NCI-H1417 (cell line): ENCODE measurements at regions not wholly inside any gene's neighbourhood (a gene's known extent, or its start where the extent isn't known, plus 50 kb on each side); places are given as distances from the start of the nearest gene placed in this dataset.
"Not testable (repeated sequence)": the region's sequence is repeated elsewhere in the genome, so short reads cannot be mapped to it uniquely, and the experiment has no call there.

Source experiments
- DNase-seq, 3 experiments: peaks; one replicate each; lab custom pipeline; 2025; lab: John Stamatoyannopoulos, UW

DNA sequence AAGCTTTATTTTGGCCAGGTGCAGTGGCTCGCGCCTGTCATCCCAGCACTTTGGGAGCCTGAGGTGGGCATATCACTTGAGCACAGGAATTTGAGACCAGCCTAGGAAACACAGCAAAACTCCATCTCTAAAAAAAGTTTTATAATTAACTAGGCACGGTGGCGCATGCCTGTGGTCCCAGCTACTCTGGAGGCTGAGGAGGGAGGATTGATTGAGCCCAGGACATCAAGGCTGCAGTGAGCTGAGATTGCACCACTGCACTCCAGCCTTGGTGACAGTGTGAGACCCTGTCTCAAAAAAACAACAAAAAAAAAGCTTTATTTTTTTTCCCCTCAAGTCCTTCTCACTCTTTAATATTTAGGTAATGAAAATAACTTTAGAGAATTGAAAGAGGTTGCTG lies 100.8 kb upstream of the CMC1 start:
- DNase-seq, result no peak

DNA sequence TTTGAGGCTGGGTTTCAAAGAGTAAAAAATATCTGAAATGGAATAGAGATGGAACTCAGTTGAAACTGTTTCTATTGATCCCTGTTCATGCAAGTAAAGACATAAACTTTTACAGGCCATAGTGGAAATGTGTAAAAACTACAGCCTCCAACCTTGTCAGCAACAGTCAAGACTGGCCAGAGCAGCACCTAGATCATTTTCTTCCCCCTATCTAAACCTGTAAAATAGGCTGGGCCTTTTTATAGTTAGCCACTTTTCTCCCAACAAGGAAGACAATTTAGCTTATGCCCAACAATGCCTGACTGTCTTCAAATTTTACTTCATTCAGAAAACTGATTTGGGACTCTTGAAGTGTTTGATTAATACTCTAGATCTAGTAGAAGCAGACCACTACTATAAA lies 91.5 kb upstream of the CMC1 start:
- no peak for DNase-seq

DNA sequence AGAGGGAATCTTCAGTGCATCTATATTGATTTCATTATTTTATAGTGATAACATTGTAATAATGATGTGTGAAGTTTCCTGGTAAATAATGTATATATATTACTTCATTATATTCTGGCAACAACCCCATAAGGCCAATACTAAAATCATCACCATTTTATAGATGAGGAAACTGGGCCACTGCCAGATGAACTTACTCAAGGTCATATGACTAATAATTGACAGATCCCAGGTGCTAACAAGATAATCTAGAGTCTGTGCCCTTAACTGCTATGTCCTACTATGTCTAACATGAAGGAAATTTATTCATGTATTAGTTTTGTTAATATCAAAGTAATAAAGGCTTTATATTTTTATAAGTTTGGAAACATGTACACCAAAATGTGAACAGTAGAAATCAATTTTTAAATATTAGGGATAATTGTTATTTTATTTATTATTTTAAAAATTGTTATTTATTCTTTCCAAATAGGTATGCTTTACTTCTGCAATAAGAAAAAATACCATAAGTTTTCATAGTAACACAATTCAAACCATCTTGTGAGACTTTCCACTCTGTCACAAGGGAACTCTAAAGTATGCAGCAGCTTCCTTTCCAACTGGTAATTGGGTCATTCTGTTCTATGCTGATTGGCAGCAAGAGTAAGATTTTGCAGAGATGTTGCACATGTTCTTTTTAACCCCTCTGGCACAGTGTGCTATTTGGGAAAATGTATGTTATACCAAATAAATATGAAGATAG lies 90.8 kb upstream of the CMC1 start:
- DNase-seq, result no peak

DNA sequence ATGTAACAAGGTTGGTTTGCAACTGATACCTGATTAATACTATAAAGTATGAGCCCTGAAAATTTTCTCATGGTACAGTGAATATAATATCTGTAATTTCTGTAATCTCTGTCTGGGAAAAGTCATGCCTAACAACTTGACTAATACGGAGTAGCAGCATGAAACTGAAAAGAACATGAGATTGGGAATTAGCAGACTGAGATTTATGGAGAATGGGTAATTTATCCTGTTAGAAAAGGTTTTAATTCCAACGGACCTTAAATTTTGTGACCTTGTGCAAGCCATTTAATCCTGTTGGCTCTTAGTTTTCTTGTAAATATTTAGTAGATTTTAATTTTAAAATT lies 90.2 kb upstream of the CMC1 start:
- DNase-seq, result no peak

GRCh38 chr3:28151608-28152228 lies 89.7 kb upstream of the CMC1 start:
- DNase-seq, result no peak

- no peak for DNase-seq
These were observed 85.8 kb upstream of the CMC1 start for GRCh38 chr3:28155631-28156030.

DNA sequence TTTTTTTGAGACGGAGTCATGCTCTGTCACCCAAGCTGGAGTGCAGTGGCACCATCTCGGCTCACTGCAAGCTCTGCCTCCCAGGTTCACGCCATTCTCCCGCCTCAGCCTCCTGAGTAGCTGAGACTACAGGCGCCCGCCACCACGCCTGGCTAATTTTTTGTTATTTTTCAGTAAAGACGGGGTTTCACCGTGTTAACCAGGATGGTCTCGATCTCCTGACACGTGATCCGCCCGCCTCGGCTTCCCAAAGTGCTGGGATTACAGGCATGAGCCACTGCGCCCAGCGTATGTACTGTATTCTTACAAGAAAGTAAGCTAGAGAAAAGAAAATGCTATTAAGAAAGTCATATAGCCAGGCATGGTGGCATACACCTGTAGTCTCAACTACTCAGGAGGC lies 84.8 kb upstream of the CMC1 start:
- DNase-seq, result not testable (repeated sequence)

GRCh38 chr3:28171962-28172361 lies 69.5 kb upstream of the CMC1 start:
- no peak for DNase-seq

DNA sequence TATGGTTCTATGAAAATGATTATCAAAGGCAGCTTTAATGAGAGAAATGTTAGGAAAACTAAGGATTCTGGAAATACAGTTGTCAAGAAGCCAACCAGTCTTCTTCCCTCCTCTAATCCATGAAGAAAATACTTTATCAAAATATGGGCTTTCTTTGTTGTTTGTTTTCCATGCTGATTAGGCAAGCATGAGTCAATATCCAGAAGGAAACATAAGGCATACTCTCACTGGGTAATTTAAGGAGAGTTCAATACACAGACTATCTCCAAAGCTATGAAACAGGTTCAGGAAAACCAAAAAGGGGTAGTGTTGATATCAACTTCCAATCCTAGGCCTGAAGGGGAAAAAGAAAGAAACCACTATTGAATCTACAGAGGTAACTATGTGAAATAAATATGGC lies 68.7 kb upstream of the CMC1 start:
- DNase-seq, result no peak

GRCh38 chr3:28173836-28174235 lies 67.6 kb upstream of the CMC1 start:
- no peak for DNase-seq

DNA sequence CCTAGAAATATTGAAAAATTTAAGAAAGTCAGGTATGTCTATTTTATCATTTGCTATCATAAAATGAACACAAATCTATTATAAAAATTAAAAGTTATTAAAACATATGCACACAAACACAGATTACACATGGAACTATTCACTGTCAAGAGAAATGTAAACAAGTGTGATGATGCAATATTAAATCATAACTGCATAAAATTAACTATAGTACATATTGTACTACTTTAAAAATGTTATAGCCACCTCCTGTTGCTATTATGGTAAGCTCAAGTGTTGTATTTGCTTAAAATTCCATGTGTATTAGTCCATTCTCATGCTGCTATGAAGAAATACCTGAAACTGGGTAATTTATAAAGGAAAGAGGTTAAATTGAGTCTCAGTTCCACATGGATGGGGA lies 54.7 kb upstream of the CMC1 start:
- DNase-seq, result no peak

GRCh38 chr3:28188686-28189085 lies 52.7 kb upstream of the CMC1 start:
- DNase-seq, result no peak

DNA sequence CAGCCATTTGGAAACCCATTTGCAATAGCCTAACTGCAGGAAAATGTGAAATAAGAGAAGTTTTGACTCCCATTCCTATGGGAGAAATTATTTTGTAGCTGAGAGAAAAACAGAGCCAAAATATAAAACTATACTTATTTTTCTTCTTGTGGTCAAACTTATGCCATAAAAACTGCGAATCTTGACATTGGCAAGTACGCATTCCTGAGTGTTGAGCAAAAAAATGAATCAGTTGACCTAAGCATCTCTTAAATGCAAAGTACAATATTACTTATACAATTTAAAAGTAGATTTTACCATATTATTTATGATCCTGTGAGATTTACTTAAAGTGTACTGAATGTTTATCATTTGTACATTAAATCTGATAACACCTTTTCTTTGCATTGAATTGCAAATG lies 50.1 kb upstream of the CMC1 start:
- DNase-seq, result no peak
